Omental fat pad (tissue), 3 donors: ENCODE measurements at regions not wholly inside any gene's neighbourhood (a gene's known extent, or its start where the extent isn't known, plus 50 kb on each side); places are given as distances from the start of the nearest gene placed in this dataset.

ENCODE experiments used
- ATAC-seq: fragments of 150-250 bp; one replicate; pipeline ENCODE4 v1.9.1; 2016; ENCODE audit warnings: mild to moderate bottlenecking, moderate library complexity; ENCODE audit not compliant: low FRiP score
- DNase-seq: peaks from one replicate; pipeline ENCODE4 v3.0.0-alpha.2; 2019; ENCODE audit warnings: low spot score
- TF ChIP-seq, protein P1 (sequence below), 3 donors: fragments of 450-650 bp; IDR thresholded peaks; one replicate each; pipeline ENCODE4 v1.5.1; 2016 to 2017; ENCODE audit warnings: antibody characterized with exemption in 3 of 3, mild to moderate bottlenecking in 3 of 3, moderate library complexity in 2 of 3

DNA sequence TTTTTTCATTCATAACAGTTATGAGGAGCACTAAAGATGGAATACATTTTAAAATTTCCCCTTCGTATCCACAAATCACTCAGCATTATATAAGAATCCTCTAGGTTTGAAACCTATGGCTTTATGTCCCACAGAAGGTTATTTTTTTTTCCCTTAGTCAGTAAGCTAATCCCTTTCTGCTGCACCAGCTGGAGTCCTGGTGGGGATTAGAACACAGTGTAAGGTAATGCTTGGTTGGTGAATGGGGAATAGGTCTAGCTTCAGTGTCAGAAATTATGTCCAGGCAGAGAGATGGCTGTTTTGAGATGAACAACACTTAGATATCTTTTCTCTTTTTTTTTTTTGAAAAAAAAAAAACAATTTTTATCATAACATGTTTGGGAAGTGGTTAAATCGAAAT lies 116.6 kb downstream of the RASGEF1B start:
- TF ChIP-seq, protein P1, sequence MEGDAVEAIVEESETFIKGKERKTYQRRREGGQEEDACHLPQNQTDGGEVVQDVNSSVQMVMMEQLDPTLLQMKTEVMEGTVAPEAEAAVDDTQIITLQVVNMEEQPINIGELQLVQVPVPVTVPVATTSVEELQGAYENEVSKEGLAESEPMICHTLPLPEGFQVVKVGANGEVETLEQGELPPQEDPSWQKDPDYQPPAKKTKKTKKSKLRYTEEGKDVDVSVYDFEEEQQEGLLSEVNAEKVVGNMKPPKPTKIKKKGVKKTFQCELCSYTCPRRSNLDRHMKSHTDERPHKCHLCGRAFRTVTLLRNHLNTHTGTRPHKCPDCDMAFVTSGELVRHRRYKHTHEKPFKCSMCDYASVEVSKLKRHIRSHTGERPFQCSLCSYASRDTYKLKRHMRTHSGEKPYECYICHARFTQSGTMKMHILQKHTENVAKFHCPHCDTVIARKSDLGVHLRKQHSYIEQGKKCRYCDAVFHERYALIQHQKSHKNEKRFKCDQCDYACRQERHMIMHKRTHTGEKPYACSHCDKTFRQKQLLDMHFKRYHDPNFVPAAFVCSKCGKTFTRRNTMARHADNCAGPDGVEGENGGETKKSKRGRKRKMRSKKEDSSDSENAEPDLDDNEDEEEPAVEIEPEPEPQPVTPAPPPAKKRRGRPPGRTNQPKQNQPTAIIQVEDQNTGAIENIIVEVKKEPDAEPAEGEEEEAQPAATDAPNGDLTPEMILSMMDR (IDR thresholded peaks at IDR 0.05), result no peak
- DNase-seq, result no peak
- no peak for ATAC-seq

DNA sequence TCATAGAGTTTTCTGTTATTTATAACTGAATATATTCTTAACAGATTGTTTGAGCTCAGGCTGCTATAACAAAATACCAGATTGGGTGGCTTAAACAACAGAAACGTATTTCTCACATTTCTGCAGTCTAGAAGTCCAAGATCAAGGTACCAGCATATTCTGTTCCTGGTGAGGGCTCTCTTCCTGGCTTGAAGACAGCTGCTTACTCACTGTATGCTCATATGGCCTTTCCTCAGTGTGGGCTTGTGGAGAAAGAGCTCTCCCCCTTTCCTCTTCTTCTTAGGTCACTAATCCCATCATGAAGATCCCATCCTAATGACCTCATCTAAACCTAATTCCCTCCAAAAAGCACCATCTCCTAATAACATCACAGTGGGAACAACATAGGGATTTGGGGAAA lies 117.8 kb downstream of the RASGEF1B start:
- ATAC-seq, result no peak
- TF ChIP-seq, protein P1 (IDR thresholded peaks at IDR 0.05), result no peak
- no peak for DNase-seq

DNA sequence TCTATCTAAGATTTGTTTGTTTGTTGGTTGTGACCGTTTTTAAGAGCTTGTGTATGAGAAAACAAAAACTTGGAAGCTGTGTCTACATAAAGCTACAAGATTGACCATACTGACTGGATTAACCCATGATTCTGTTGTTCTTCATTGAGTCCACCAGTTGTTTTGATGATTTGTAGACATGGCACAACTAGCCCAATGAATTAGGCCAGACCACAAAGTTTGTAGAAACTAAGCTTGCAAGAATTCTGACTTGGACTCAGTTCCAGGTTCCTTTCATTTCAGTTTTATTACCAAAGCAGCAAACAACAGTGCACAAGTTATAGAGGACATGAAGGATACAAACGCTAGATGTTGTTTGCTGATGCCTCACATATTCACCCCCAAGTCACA lies 119.3 kb downstream of the RASGEF1B start:
- TF ChIP-seq, protein P1 (IDR thresholded peaks at IDR 0.05), result no peak
- DNase-seq, result no peak

DNA sequence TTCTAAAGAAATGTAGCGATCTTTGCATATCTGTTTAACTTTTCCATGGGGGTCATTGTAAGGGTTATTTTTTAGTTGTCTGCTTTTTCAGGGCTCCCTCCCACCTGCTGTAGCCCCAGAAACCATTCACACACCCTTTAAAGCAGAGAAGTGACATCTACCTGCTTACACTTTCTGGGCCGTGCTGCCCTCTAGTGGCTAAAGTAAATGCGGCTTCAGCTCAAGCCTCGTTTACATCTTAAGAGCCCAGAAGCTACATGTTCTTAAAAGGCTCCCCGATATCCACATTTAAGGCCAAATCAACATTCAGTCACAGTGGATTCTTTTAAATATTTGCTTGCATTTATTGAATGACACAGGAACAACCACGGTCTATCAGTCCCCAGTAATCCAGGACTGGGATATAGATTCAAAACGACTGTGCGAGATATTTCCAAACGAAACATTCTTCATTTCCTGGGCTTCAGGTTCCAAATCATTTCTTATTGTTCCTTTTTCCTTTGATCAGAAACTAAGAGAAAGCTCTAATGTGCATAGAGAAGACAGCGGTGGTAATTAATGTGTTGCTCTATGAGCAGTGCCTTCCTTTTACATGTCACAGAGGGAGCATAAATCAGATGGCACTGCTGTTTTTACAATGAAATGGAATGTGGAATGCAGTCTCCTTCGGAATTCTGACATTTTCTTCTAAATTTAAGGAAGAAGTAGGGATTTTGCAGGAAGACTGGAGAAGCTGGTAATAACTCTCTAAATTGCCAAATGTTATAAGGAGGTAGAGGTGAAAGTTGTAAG lies 119.9 kb downstream of the RASGEF1B start:
- ATAC-seq (peak; percentile 70), DNase-seq (peak; percentile 62)
- TF ChIP-seq, protein P1 (IDR thresholded peaks at IDR 0.05), result no peak

More for the DNA sequence above, 119.3 kb downstream of the RASGEF1B start:
- no peak for ATAC-seq

DNA sequence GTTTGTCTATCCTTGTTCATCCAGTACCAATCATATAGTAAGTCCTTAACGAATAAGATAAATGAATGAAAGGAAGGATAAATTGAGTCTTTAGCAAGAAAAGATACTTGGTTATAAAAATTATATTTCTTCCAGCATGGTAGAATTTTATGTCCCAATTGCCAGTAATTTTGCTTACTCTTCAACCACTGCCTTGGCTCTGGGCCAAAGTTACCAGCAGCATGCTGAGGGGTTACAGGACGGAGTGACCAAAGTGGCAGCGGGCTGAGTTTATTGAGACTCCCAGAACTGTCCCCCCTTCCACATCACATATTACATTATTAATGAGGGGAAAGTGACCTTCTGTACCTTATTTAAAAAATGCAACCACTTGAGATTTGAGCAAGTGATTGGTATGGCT lies 121.7 kb downstream of the RASGEF1B start:
- ATAC-seq (no peak), DNase-seq (no peak)
- TF ChIP-seq, protein P1 (IDR thresholded peaks at IDR 0.05), result no peak

DNA sequence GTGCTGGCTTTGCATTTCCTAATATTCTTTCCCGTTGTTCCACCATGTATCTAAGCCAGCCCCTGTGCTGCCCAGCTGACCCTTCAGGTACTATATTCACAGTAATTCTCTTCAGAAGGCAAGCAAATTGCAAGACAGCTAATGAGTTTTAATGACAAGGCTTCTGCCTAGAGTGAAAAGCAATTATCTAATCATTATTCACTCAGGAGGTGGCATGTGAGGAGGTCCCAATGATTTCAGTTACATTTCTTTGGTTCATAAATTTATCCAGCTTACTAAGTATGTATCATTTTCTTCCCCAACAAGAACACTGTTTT lies 123.0 kb downstream of the RASGEF1B start:
- ATAC-seq, result no peak
- TF ChIP-seq, protein P1 (IDR thresholded peaks at IDR 0.05), result no peak
- no peak for DNase-seq

DNA sequence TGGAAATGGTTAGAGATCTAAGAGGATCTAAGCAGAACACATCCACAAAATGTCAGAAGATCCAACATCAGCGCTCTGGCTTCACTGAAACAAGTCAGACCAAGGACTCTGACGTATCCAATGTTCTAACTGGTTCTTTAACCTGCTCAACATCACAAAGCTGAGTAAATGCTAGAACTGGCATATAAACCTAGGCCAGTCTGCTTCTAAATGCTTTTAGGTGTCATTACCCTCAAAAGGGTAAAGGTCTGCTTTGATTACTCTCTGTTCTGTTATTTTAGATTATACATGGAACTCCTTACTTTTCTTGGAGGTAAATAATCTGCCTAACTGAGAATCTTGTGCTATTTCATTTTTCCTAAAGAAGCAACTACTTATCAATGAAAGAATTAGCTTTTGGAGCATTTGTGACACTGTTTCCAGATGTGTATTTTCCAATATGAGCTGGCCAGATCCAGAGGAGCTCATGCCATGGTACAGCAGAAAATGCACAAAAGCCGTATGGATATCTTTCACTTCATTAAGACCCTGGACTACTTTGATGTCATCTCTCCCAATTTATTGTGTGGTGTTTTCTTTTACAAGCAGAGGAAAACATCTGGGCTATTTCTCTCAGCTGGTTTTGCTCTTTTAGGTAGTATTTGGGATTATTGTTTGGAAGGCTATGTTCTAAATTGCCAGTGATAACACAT lies 123.5 kb downstream of the RASGEF1B start:
- TF ChIP-seq, protein P1 (IDR thresholded peaks at IDR 0.05), result no peak
- ATAC-seq (no peak), DNase-seq (no peak)
